ENCODE measurements at regions not wholly inside any gene's neighbourhood (a gene's known extent, or its start where the extent isn't known, plus 50 kb on each side); places are given as distances from the start of the nearest gene placed in this dataset.

DNA sequence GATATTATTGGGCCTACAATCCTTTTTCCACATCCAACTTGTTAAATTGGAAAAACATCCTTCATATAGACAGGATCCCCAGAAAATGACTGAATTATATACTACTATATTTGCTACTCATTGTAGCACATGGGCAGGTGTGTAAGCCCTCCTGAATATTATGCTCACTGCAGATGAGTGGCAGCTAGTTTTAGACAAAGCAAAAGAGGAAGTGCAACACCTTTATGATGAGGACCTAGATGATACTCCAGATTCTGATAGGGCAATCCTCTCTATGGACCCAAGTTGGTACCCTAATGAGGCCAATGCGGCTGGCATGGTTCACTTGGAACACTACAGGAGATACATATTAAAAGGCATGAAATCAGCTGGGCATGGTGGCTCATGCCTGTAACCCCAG is 119.1 kb upstream of the PLCL2 start:
- ATAC-seq (ENCODE audit: low FRiP score in 2 of 2) = no peak
- no peaks in the 10 kb centered on the region for H3K27me3 ChIP-seq
- DNase-seq = no peak
- no peaks in the 10 kb centered on the region for H3K36me3 ChIP-seq
- TF ChIP-seq, protein P1, sequence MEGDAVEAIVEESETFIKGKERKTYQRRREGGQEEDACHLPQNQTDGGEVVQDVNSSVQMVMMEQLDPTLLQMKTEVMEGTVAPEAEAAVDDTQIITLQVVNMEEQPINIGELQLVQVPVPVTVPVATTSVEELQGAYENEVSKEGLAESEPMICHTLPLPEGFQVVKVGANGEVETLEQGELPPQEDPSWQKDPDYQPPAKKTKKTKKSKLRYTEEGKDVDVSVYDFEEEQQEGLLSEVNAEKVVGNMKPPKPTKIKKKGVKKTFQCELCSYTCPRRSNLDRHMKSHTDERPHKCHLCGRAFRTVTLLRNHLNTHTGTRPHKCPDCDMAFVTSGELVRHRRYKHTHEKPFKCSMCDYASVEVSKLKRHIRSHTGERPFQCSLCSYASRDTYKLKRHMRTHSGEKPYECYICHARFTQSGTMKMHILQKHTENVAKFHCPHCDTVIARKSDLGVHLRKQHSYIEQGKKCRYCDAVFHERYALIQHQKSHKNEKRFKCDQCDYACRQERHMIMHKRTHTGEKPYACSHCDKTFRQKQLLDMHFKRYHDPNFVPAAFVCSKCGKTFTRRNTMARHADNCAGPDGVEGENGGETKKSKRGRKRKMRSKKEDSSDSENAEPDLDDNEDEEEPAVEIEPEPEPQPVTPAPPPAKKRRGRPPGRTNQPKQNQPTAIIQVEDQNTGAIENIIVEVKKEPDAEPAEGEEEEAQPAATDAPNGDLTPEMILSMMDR (IDR thresholded peaks at IDR 0.05) = no peak
- no peak for TF ChIP-seq POLR2A (IDR thresholded peaks at IDR 0.05)
- no peak for TF ChIP-seq POLR2AphosphoS5 (IDR thresholded peaks at IDR 0.05)
- no peak for TF ChIP-seq EP300 (IDR thresholded peaks at IDR 0.05)
- no peaks in the 10 kb centered on the region for H3K4me1 ChIP-seq
- no peaks in the 10 kb centered on the region for H3K9me3 ChIP-seq
- WGBS, 2 donors = 91 to 92% methylated on average over 1 of the region's 1 CpG
- no peak overlapping the region for H3K4me3 ChIP-seq
- no peak overlapping the region for H3K27ac ChIP-seq

DNA sequence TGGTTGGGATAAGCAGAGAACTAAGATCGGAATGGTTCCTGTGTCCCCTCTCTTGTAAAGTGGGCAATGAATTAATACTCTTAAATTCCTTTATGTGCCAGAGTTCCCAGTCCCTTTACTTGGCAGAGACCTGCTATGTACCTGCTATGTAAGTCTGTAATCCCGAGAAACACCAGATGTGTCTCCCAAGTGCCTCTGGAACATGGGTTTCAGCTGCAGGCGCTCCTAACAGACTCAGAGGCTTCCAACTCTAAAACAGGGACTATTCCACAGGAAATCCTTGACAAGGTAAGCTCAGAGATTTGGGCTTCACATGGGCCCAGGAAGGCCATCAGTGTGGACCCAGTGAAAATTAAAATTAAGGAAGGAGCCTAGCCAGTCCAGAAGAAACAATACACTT is 117.7 kb upstream of the PLCL2 start:
- Histone ChIP-seq H3K27ac (no peak overlapping the region), H3K9me3 (no peaks in the 10 kb centered on the region), H3K4me3 (no peak overlapping the region), H3K4me1 (no peaks in the 10 kb centered on the region), H3K27me3 (no peaks in the 10 kb centered on the region), H3K36me3 (no peaks in the 10 kb centered on the region)
- WGBS, 2 donors = 69 to 88% methylated on average over 3 of the region's 3 CpGs
- TF ChIP-seq POLR2A (IDR thresholded peaks at IDR 0.05) (no peak), POLR2AphosphoS5 (IDR thresholded peaks at IDR 0.05) (no peak), EP300 (IDR thresholded peaks at IDR 0.05) (no peak)
- TF ChIP-seq, protein P1 (IDR thresholded peaks at IDR 0.05) = no peak
- no peak for DNase-seq
- peak in 1 of 2 donors; percentile 38 for ATAC-seq (ENCODE audit: low FRiP score in 2 of 2)

- ATAC-seq (ENCODE audit: low FRiP score in 2 of 2) = no peak
- no peaks in the 10 kb centered on the region for H3K9me3 ChIP-seq
- no peak overlapping the region for H3K27ac ChIP-seq
- DNase-seq = no peak
- H3K4me1 ChIP-seq = no peaks in the 10 kb centered on the region
- TF ChIP-seq POLR2A (IDR thresholded peaks at IDR 0.05) (no peak), EP300 (IDR thresholded peaks at IDR 0.05) (no peak), POLR2AphosphoS5 (IDR thresholded peaks at IDR 0.05) (no peak)
- TF ChIP-seq, protein P1 (IDR thresholded peaks at IDR 0.05) = no peak
- no peak overlapping the region for H3K4me3 ChIP-seq
- H3K27me3 ChIP-seq = no peaks in the 10 kb centered on the region
- WGBS, 2 donors = 75 to 80% methylated on average over 1 of the region's 1 CpG
- H3K36me3 ChIP-seq = no peaks in the 10 kb centered on the region
Measured at GRCh38 chr3:16768014-16768413, 116.7 kb upstream of the PLCL2 start.

- DNase-seq (no peak), ATAC-seq (ENCODE audit: low FRiP score in 2 of 2) (no peak)
- no peaks in the 10 kb centered on the region for H3K9me3 ChIP-seq
- H3K36me3 ChIP-seq = no peaks in the 10 kb centered on the region
- H3K4me3 ChIP-seq = no peak overlapping the region
- H3K4me1 ChIP-seq = no peaks in the 10 kb centered on the region
- H3K27ac ChIP-seq = no peak overlapping the region
- no peaks in the 10 kb centered on the region for H3K27me3 ChIP-seq
- 45 to 48% methylated on average over 1 of the region's 1 CpG for WGBS, 2 donors
- no peak for TF ChIP-seq POLR2AphosphoS5 (IDR thresholded peaks at IDR 0.05)
- TF ChIP-seq, protein P1 (IDR thresholded peaks at IDR 0.05) = no peak
- TF ChIP-seq EP300 (IDR thresholded peaks at IDR 0.05) = no peak
- TF ChIP-seq POLR2A (IDR thresholded peaks at IDR 0.05) = no peak
Measured at GRCh38 chr3:16768956-16769355, 115.8 kb upstream of the PLCL2 start.

DNA sequence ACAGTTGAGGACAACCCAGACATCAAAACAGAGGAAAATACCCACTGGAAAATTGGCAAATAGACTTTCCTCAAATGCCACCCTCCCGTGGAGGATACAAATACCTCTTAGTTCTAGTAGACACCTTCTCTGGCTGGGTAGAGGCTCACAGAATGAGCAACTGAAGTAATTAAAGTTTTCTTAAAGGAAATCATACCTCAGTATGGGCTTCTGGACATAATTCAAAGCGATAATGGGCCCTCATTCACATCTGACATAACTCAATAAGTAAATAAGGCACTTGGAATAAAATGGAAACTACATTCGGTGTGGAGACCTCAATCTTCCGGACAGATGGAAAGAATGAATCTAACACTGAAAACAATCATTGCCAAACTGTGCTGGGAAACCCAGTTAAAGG is 115.2 kb upstream of the PLCL2 start:
- no peak overlapping the region for H3K27ac ChIP-seq
- WGBS, 2 donors = 62 to 73% methylated on average over 4 of the region's 4 CpGs

More for the DNA sequence above, 115.2 kb upstream of the PLCL2 start:
- no peaks in the 10 kb centered on the region for H3K9me3 ChIP-seq
- H3K36me3 ChIP-seq = no peaks in the 10 kb centered on the region
- TF ChIP-seq, protein P1 (IDR thresholded peaks at IDR 0.05) = no peak
- TF ChIP-seq POLR2A (IDR thresholded peaks at IDR 0.05) = no peak
- no peak for TF ChIP-seq EP300 (IDR thresholded peaks at IDR 0.05)
- TF ChIP-seq POLR2AphosphoS5 (IDR thresholded peaks at IDR 0.05) = no peak
- no peak for ATAC-seq (ENCODE audit: low FRiP score in 2 of 2)
- no peak for DNase-seq
- H3K27me3 ChIP-seq = no peaks in the 10 kb centered on the region
- H3K4me1 ChIP-seq = no peaks in the 10 kb centered on the region
- no peak overlapping the region for H3K4me3 ChIP-seq
